ENCODE measurements at regions not wholly inside any gene's neighbourhood (a gene's known extent, or its start where the extent isn't known, plus 50 kb on each side); places are given as distances from the start of the nearest gene placed in this dataset.

DNA sequence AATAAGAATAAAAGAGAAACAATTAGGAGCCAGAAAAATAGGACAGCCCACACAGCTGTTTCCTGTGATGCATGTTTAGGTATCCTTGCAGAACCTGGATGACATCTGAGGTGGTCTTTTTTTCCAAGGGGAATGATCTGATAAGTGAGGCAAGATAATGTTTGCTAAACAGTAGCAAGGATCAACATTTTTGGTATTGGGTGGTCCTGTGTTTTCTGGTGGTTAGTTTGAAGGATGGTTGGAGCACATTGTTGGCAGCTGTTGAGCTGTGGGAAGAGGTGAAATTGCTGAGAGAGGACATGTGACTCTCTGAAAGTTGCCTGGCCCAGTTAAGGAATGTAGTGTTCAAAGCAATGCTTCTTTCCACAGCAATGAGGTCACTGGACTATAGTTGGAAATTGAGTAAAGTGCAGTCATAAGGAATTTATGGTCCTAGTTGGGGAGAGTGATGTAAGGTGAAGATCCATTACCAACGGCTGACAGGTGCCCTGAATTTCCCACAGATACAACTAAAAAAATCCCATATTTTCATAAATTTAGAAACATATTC, 270.2 kb upstream of the IMPG1 start:
- DNase-seq: no peak

GRCh38 chr6:76330031-76330430, 257.6 kb upstream of the IMPG1 start:
- DNase-seq: no peak

GRCh38 chr6:76326871-76327270, 254.4 kb upstream of the IMPG1 start:
- no peak for DNase-seq
